GM23338 (cell line): ENCODE measurements at regions not wholly inside any gene's neighbourhood (a gene's known extent, or its start where the extent isn't known, plus 50 kb on each side); places are given as distances from the start of the nearest gene placed in this dataset.
A peak's percentile ranks its signal among the peaks of the same experiment; 100 is the strongest.

Experiments
- ATAC-seq: fragments of 200-7000 bp; cut with Tn5 transposase; 3 replicates; pipeline ENCODE4 v1.9.1; 2020
- DNase-seq: peaks from one replicate; pipeline ENCODE4 v3.0.0-alpha.2; 2015; ENCODE audit warnings: low spot score
- H2AFZ ChIP-seq: fragments of 200-600 bp; sonication (generic); 2 replicates; pipeline ENCODE4 v1.8.0; 2016; ENCODE audit warnings: antibody characterized with exemption, mild to moderate bottlenecking, moderate library complexity
- H3F3A ChIP-seq: fragments of 200-600 bp; sonication (generic); replicated peaks from 2 replicates; pipeline ENCODE4 v1.8.0; 2017; ENCODE audit warnings: antibody characterized with exemption, mixed run types, low read depth
- H3K27ac ChIP-seq: fragments of 200-600 bp; sonication (generic); 2 replicates; pipeline ENCODE4 v1.6.1; 2016; ENCODE audit warnings: low read depth
- H3K27me3 ChIP-seq: fragments of 200-600 bp; sonication (generic); 2 replicates; pipeline ENCODE4 v1.8.0; 2016; ENCODE audit warnings: mild to moderate bottlenecking, mixed run types, moderate library complexity; ENCODE audit not compliant: insufficient read depth
- H3K36me3 ChIP-seq: fragments of 200-600 bp; sonication (generic); 2 replicates; pipeline ENCODE4 v1.8.0; 2016; ENCODE audit warnings: mild to moderate bottlenecking; ENCODE audit not compliant: insufficient read depth
- H3K4me1 ChIP-seq: fragments of 200-600 bp; sonication (generic); 2 replicates; pipeline ENCODE4 v1.8.0; 2016; ENCODE audit warnings: mild to moderate bottlenecking, moderate library complexity; ENCODE audit not compliant: insufficient read depth
- H3K4me2 ChIP-seq: fragments of 200-600 bp; sonication (generic); 2 replicates; pipeline ENCODE4 v1.7.1; 2017; ENCODE audit warnings: mixed run types
- H3K4me3 ChIP-seq: fragments of 200-600 bp; sonication (generic); 2 replicates; pipeline ENCODE4 v1.6.1; 2016; ENCODE audit warnings: mixed run types
- H3K79me2 ChIP-seq: fragments of 200-600 bp; sonication (generic); replicated peaks from 2 replicates; pipeline ENCODE4 v1.8.0; 2017; ENCODE audit warnings: mild to moderate bottlenecking; ENCODE audit not compliant: insufficient read depth
- H3K9me2 ChIP-seq: fragments of 200-600 bp; sonication (generic); 2 replicates; pipeline ENCODE4 v1.8.0; 2017; ENCODE audit not compliant: insufficient read depth
- H4K20me1 ChIP-seq: fragments of 200-600 bp; sonication (generic); replicated peaks from 2 replicates; pipeline ENCODE4 v1.8.0; 2017; ENCODE audit warnings: mild to moderate bottlenecking; ENCODE audit not compliant: insufficient read depth
- H3K27ac Mint-ChIP-seq: 2 replicates; pipeline ENCODE4 v1.8.0; 2020; ENCODE audit warnings: inconsistent platforms, mild to moderate bottlenecking, moderate library complexity, mixed read lengths
- H3K27me3 Mint-ChIP-seq: 3 replicates; pipeline ENCODE4 v1.8.0; 2022; ENCODE audit warnings: low read depth, mild to moderate bottlenecking, moderate library complexity, mixed read lengths, inconsistent platforms; ENCODE audit not compliant: insufficient read depth, poor library complexity
- H3K36me3 Mint-ChIP-seq: 3 replicates; pipeline ENCODE4 v1.8.0; 2021; ENCODE audit warnings: low read depth, mild to moderate bottlenecking, inconsistent platforms, moderate library complexity, mixed read lengths
- H3K4me1 Mint-ChIP-seq: 3 replicates; pipeline ENCODE4 v1.8.0; 2020; ENCODE audit warnings: mild to moderate bottlenecking, inconsistent platforms, mixed read lengths
- H3K4me3 Mint-ChIP-seq: 3 replicates; pipeline ENCODE4 v1.8.0; 2021; ENCODE audit warnings: moderate library complexity, mild to moderate bottlenecking, inconsistent platforms, mixed read lengths
- H3K9me3 Mint-ChIP-seq: 3 replicates; pipeline ENCODE4 v1.8.0; 2020; ENCODE audit warnings: moderate library complexity, mild to moderate bottlenecking, inconsistent platforms, mixed read lengths
- CREB1 ChIP-seq: fragments of 250-450 bp; sonication (Bioruptor Pico); IDR thresholded peaks from 2 replicates; pipeline ENCODE4 v1.5.0; 2020; ENCODE audit warnings: low read depth, mild to moderate bottlenecking, moderate library complexity
- CTCF ChIP-seq, 2 experiments: fragments of 200-600 bp in 1 of 2; sonication (generic) in 1 of 2; conservative IDR thresholded peaks; 2 replicates each; pipeline versions ENCODE4 v1.5.1 to v1.6.1; 2016 to 2017; ENCODE audit warnings: antibody characterized with exemption in 2 of 2, low read depth in 2 of 2, mild to moderate bottlenecking in 2 of 2, moderate library complexity in 1 of 2
- ETS1 ChIP-seq: IDR thresholded peaks from 2 replicates; pipeline ENCODE4 v1.6.1; 2016; ENCODE audit warnings: antibody characterized with exemption
- EZH2phosphoT487 ChIP-seq: fragments of 200-600 bp; sonication (generic); IDR thresholded peaks from one replicate; pipeline ENCODE4 v1.8.1; 2018; ENCODE audit warnings: antibody characterized with exemption; ENCODE audit not compliant: unreplicated experiment
- NANOG ChIP-seq: IDR thresholded peaks from 2 replicates; pipeline ENCODE4 v1.6.1; 2016; ENCODE audit warnings: antibody characterized with exemption, borderline replicate concordance
- STAT1 ChIP-seq: IDR thresholded peaks from one replicate; pipeline ENCODE4 v1.6.1; 2016; ENCODE audit warnings: antibody characterized with exemption; ENCODE audit not compliant: unreplicated experiment
- ZNF114 ChIP-seq: fragments of 250-450 bp; sonication (Bioruptor Pico); IDR thresholded peaks from 2 replicates; pipeline ENCODE4 v1.5.0; 2020; ENCODE audit warnings: mild to moderate bottlenecking, moderate library complexity
- ZNF331 ChIP-seq: fragments of 250-450 bp; sonication (Bioruptor Pico); IDR thresholded peaks from 2 replicates; pipeline ENCODE4 v1.5.0; 2020; ENCODE audit warnings: low read depth, mild to moderate bottlenecking, moderate library complexity
- ZNF462 ChIP-seq: fragments of 250-450 bp; sonication (Bioruptor Pico); IDR thresholded peaks from 2 replicates; pipeline ENCODE4 v1.5.0; 2020; ENCODE audit warnings: mild to moderate bottlenecking, moderate library complexity

- no peaks in the 10 kb centered on the region for H3K9me2 ChIP-seq
- no peaks in the 10 kb centered on the region for H3K36me3 Mint-ChIP-seq
- no peaks in the 10 kb centered on the region for H3K36me3 ChIP-seq
- TF ChIP-seq EZH2phosphoT487 (no peak), ZNF331 (CRISPR knock-in tag) (no peak), ETS1 (no peak), NANOG (no peak), CREB1 (CRISPR knock-in tag) (no peak), ZNF114 (CRISPR knock-in tag) (no peak)
- H3K27me3 Mint-ChIP-seq: no peaks in the 10 kb centered on the region
- no peaks in the 10 kb centered on the region for H3F3A ChIP-seq
- DNase-seq (no peak), ATAC-seq (no peak)
- H3K4me1 Mint-ChIP-seq: no peaks in the 10 kb centered on the region
- no peak overlapping the region for H3K4me3 Mint-ChIP-seq
- H3K4me2 ChIP-seq: no peak overlapping the region
- no peak overlapping the region for H3K4me3 ChIP-seq
- no peaks in the 10 kb centered on the region for H4K20me1 ChIP-seq
- H3K9me3 Mint-ChIP-seq: peaks cover 3% of the 10 kb centered on the region
- H3K27ac ChIP-seq: no peak overlapping the region
- H3K4me1 ChIP-seq: no peaks in the 10 kb centered on the region
- no peak overlapping the region for H3K27ac Mint-ChIP-seq
- no peak overlapping the region for H2AFZ ChIP-seq
- no peaks in the 10 kb centered on the region for H3K27me3 ChIP-seq
- no peaks in the 10 kb centered on the region for H3K79me2 ChIP-seq
These were observed 1007.1 kb downstream of the SH3BGRL start for GRCh38 chrX:82208975-82209374.

- ATAC-seq: peak; percentile 62
- no peak for TF ChIP-seq EZH2phosphoT487
- peak; percentile 39 to 41 for TF ChIP-seq CTCF (conservative IDR thresholded peaks at IDR 0.05; ENCODE audit: low read depth in 2 of 2)
- H4K20me1 ChIP-seq: no peaks in the 10 kb centered on the region
- H3K9me3 Mint-ChIP-seq: peaks cover 7% of the 10 kb centered on the region
- no peaks in the 10 kb centered on the region for H3K79me2 ChIP-seq
- DNase-seq: peak; percentile 43
- no peaks in the 10 kb centered on the region for H3K27me3 Mint-ChIP-seq
- no peak overlapping the region for H3K4me3 Mint-ChIP-seq
- H2AFZ ChIP-seq: no peak overlapping the region
- no peaks in the 10 kb centered on the region for H3F3A ChIP-seq
- no peak overlapping the region for H3K4me3 ChIP-seq
- H3K4me1 Mint-ChIP-seq: no peaks in the 10 kb centered on the region
- no peaks in the 10 kb centered on the region for H3K36me3 ChIP-seq
- no peak overlapping the region for H3K27ac ChIP-seq
- H3K4me1 ChIP-seq: no peaks in the 10 kb centered on the region
- no peaks in the 10 kb centered on the region for H3K27me3 ChIP-seq
- H3K36me3 Mint-ChIP-seq: peaks cover 4% of the 10 kb centered on the region; the same call in 2 of the 3 replicates
- H3K4me2 ChIP-seq: no peak overlapping the region
- H3K9me2 ChIP-seq: no peaks in the 10 kb centered on the region
- no peak overlapping the region for H3K27ac Mint-ChIP-seq
These were observed 1016.5 kb downstream of the SH3BGRL start for GRCh38 chrX:82218361-82218760.

GRCh38 chrX:82219129-82219528 is 1017.2 kb downstream of the SH3BGRL start:
- Histone ChIP-seq H4K20me1 (no peaks in the 10 kb centered on the region), H3K36me3 (no peaks in the 10 kb centered on the region), H3K9me2 (no peaks in the 10 kb centered on the region), H3K4me3 (no peak overlapping the region), H3K4me2 (no peak overlapping the region), H3K27me3 (no peaks in the 10 kb centered on the region), H2AFZ (no peak overlapping the region), H3F3A (no peaks in the 10 kb centered on the region), H3K27ac (no peak overlapping the region), H3K79me2 (no peaks in the 10 kb centered on the region), H3K4me1 (no peaks in the 10 kb centered on the region)
- H3K9me3 Mint-ChIP-seq: peaks cover 7% of the 10 kb centered on the region
- H3K27ac Mint-ChIP-seq: no peak overlapping the region
- peaks cover 4% of the 10 kb centered on the region; the same call in 2 of the 3 replicates for H3K36me3 Mint-ChIP-seq
- ATAC-seq (no peak), DNase-seq (no peak)
- H3K27me3 Mint-ChIP-seq: no peaks in the 10 kb centered on the region
- no peaks in the 10 kb centered on the region for H3K4me1 Mint-ChIP-seq
- H3K4me3 Mint-ChIP-seq: no peak overlapping the region
- TF ChIP-seq ZNF462 (no peak), STAT1 (no peak), ZNF331 (CRISPR knock-in tag) (no peak)
